ENCODE measurements at regions not wholly inside any gene's neighbourhood (a gene's known extent, or its start where the extent isn't known, plus 50 kb on each side); places are given as distances from the start of the nearest gene placed in this dataset.

DNA sequence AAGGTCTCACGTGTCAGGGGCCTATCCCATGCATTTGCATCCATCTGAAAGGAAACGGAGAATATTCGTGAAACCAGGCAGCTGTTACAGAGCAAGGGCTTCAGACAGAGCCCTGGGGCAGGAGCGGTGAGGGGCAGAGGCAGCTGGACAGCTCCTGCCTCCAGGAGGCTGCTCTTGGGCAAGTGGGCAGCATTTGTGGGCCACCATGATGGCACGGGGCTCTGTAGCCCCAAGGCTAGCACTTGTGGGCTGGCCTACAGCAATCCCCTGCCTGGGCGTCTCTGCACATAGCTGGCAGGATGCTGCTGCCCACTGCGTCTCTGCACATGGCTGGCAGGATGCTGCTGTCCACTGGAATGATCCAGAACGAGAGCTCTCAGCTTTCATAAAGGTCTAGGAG, 52.8 kb upstream of the PTMA start:
- H3K27me3 ChIP-seq (ENCODE audit: insufficient read depth, low read length, poor library complexity, severe bottlenecking) = no peaks in the 10 kb centered on the region
- H3K36me3 ChIP-seq (ENCODE audit: insufficient read depth, low read length) = no peaks in the 10 kb centered on the region
- no peaks in the 10 kb centered on the region for H3F3A ChIP-seq (ENCODE audit: low read depth)
- H4K20me1 ChIP-seq (ENCODE audit: insufficient read depth, low read length, poor library complexity, severe bottlenecking) = no peaks in the 10 kb centered on the region
- H3K79me2 ChIP-seq (ENCODE audit: insufficient read depth, low read length) = no peaks in the 10 kb centered on the region
- H3K9me3 ChIP-seq (ENCODE audit: insufficient read depth, low read depth, low read length) = no peaks in the 10 kb centered on the region
- H3K4me2 ChIP-seq (ENCODE audit: low read depth, low read length, poor library complexity, severe bottlenecking) = no peak overlapping the region
- no peak overlapping the region for H3K9ac ChIP-seq (ENCODE audit: low read depth, low read length, poor library complexity, severe bottlenecking)
- TF ChIP-seq, protein P1, sequence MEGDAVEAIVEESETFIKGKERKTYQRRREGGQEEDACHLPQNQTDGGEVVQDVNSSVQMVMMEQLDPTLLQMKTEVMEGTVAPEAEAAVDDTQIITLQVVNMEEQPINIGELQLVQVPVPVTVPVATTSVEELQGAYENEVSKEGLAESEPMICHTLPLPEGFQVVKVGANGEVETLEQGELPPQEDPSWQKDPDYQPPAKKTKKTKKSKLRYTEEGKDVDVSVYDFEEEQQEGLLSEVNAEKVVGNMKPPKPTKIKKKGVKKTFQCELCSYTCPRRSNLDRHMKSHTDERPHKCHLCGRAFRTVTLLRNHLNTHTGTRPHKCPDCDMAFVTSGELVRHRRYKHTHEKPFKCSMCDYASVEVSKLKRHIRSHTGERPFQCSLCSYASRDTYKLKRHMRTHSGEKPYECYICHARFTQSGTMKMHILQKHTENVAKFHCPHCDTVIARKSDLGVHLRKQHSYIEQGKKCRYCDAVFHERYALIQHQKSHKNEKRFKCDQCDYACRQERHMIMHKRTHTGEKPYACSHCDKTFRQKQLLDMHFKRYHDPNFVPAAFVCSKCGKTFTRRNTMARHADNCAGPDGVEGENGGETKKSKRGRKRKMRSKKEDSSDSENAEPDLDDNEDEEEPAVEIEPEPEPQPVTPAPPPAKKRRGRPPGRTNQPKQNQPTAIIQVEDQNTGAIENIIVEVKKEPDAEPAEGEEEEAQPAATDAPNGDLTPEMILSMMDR (conservative IDR thresholded peaks at IDR 0.05; ENCODE audit: low read length) = no peak
- TF ChIP-seq EZH2phosphoT487 (IDR thresholded peaks at IDR 0.05; ENCODE audit: borderline replicate concordance) = no peak
- H2AFZ ChIP-seq (ENCODE audit: low read length) = no peak overlapping the region
- no peaks in the 10 kb centered on the region for H3K9me2 ChIP-seq (replicated peaks; ENCODE audit: low read depth, low read length)
- H3K4me1 ChIP-seq (ENCODE audit: insufficient read depth, low read length, poor library complexity, severe bottlenecking) = no peaks in the 10 kb centered on the region
- H3K4me3 ChIP-seq (ENCODE audit: low read length, poor library complexity, severe bottlenecking) = no peak overlapping the region

DNA sequence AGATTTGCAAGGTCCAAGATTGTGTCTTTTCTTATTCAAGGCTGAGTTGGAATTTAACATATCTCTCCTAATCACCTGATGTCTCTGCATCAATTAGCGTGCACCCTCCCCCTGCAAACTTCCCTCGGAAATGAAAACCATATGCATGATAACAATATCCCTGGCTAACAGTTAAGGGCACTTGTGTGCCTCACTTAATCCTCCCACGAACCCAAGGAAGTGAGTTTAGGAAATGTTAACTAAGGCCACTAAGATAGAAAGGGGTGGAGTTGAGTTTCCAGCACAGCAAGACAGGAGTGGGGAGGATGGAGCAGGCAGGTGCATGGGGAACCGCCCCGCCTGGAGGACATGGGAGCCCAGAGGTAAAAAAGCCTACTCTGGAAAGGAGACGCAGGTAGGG, 52.4 kb upstream of the PTMA start:
- no peaks in the 10 kb centered on the region for H3K27me3 ChIP-seq (ENCODE audit: insufficient read depth, low read length, poor library complexity, severe bottlenecking)
- no peak overlapping the region for H2AFZ ChIP-seq (ENCODE audit: low read length)
- TF ChIP-seq, protein P1 (conservative IDR thresholded peaks at IDR 0.05; ENCODE audit: low read length) = no peak
- no peak for TF ChIP-seq EZH2phosphoT487 (IDR thresholded peaks at IDR 0.05; ENCODE audit: borderline replicate concordance)
- no peak overlapping the region for H3K4me3 ChIP-seq (ENCODE audit: low read length, poor library complexity, severe bottlenecking)
- H3K9ac ChIP-seq (ENCODE audit: low read depth, low read length, poor library complexity, severe bottlenecking) = no peak overlapping the region
- H3K36me3 ChIP-seq (ENCODE audit: insufficient read depth, low read length) = no peaks in the 10 kb centered on the region
- H3K79me2 ChIP-seq (ENCODE audit: insufficient read depth, low read length) = no peaks in the 10 kb centered on the region
- H3K9me3 ChIP-seq (ENCODE audit: insufficient read depth, low read depth, low read length) = no peaks in the 10 kb centered on the region
- no peaks in the 10 kb centered on the region for H3F3A ChIP-seq (ENCODE audit: low read depth)
- H3K4me2 ChIP-seq (ENCODE audit: low read depth, low read length, poor library complexity, severe bottlenecking) = no peak overlapping the region
- no peaks in the 10 kb centered on the region for H3K4me1 ChIP-seq (ENCODE audit: insufficient read depth, low read length, poor library complexity, severe bottlenecking)
- no peaks in the 10 kb centered on the region for H3K9me2 ChIP-seq (replicated peaks; ENCODE audit: low read depth, low read length)
- H4K20me1 ChIP-seq (ENCODE audit: insufficient read depth, low read length, poor library complexity, severe bottlenecking) = no peaks in the 10 kb centered on the region
